ENCODE measurements at regions not wholly inside any gene's neighbourhood (a gene's known extent, or its start where the extent isn't known, plus 50 kb on each side); places are given as distances from the start of the nearest gene placed in this dataset.

DNA sequence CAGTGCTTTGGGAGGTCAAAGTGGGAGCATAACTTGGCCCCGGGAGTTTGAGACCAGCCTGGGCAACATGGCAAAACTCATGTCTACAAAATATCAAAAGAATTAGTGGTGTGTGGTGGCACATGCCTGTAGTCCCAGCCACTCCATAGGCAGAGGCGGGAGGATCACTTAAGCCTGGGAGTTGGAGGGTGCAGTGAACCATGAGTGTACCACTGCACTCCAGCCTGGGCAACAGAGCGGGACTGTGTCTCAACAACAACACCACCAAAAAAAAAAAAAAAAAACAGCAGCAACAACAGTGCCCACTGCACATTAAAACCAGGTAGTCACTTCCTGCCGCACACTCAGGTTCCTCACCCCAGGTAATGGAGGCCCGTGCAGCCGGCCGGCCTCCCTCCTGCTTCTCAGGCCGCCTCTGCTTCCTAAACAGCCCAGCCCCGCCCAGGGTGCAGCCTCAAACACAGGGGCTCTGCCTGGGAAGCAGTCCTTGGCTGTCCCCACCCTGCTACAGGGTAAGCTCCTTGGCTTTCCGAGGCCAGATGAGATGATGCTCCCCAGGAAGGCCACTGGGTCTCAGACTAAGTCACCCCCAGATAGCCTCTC, 318.3 kb downstream of the SHANK2 start:
- no peak for TF ChIP-seq EP300 (conservative IDR thresholded peaks at IDR 0.05; ENCODE audit: poor library complexity, severe bottlenecking)
- no peak for TF ChIP-seq CTCF (IDR thresholded peaks at IDR 0.05; ENCODE audit: poor library complexity, severe bottlenecking)
- TF ChIP-seq EZH2 (IDR thresholded peaks at IDR 0.05; ENCODE audit: borderline replicate concordance, insufficient read depth, low read length, poor library complexity, severe bottlenecking) = no peak
- TF ChIP-seq POLR2AphosphoS5 (IDR thresholded peaks at IDR 0.05) = no peak
- TF ChIP-seq, protein P1, sequence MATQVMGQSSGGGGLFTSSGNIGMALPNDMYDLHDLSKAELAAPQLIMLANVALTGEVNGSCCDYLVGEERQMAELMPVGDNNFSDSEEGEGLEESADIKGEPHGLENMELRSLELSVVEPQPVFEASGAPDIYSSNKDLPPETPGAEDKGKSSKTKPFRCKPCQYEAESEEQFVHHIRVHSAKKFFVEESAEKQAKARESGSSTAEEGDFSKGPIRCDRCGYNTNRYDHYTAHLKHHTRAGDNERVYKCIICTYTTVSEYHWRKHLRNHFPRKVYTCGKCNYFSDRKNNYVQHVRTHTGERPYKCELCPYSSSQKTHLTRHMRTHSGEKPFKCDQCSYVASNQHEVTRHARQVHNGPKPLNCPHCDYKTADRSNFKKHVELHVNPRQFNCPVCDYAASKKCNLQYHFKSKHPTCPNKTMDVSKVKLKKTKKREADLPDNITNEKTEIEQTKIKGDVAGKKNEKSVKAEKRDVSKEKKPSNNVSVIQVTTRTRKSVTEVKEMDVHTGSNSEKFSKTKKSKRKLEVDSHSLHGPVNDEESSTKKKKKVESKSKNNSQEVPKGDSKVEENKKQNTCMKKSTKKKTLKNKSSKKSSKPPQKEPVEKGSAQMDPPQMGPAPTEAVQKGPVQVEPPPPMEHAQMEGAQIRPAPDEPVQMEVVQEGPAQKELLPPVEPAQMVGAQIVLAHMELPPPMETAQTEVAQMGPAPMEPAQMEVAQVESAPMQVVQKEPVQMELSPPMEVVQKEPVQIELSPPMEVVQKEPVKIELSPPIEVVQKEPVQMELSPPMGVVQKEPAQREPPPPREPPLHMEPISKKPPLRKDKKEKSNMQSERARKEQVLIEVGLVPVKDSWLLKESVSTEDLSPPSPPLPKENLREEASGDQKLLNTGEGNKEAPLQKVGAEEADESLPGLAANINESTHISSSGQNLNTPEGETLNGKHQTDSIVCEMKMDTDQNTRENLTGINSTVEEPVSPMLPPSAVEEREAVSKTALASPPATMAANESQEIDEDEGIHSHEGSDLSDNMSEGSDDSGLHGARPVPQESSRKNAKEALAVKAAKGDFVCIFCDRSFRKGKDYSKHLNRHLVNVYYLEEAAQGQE (IDR thresholded peaks at IDR 0.05; ENCODE audit: borderline replicate concordance) = no peak
- TF ChIP-seq TAF1 (IDR thresholded peaks at IDR 0.05; ENCODE audit: low read depth) = no peak
